GM20000 (cell line): ENCODE measurements at regions not wholly inside any gene's neighbourhood (a gene's known extent, or its start where the extent isn't known, plus 50 kb on each side); places are given as distances from the start of the nearest gene placed in this dataset.

Experiments used
- DNase-seq: peaks from one replicate; pipeline ENCODE4 v3.0.0; 2012; ENCODE audit warnings: low spot score
- TF ChIP-seq, protein P1 (sequence below): IDR thresholded peaks from 2 replicates; pipeline ENCODE4 v1.5.1; 2012; ENCODE audit warnings: mild to moderate bottlenecking, control low read depth; ENCODE audit errors: extremely low read depth, missing control alignments

GRCh38 chr5:156153602-156154001 is 173.4 kb upstream of the SGCD start:
- no peak for DNase-seq
- TF ChIP-seq, protein P1, sequence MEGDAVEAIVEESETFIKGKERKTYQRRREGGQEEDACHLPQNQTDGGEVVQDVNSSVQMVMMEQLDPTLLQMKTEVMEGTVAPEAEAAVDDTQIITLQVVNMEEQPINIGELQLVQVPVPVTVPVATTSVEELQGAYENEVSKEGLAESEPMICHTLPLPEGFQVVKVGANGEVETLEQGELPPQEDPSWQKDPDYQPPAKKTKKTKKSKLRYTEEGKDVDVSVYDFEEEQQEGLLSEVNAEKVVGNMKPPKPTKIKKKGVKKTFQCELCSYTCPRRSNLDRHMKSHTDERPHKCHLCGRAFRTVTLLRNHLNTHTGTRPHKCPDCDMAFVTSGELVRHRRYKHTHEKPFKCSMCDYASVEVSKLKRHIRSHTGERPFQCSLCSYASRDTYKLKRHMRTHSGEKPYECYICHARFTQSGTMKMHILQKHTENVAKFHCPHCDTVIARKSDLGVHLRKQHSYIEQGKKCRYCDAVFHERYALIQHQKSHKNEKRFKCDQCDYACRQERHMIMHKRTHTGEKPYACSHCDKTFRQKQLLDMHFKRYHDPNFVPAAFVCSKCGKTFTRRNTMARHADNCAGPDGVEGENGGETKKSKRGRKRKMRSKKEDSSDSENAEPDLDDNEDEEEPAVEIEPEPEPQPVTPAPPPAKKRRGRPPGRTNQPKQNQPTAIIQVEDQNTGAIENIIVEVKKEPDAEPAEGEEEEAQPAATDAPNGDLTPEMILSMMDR = no peak

DNA sequence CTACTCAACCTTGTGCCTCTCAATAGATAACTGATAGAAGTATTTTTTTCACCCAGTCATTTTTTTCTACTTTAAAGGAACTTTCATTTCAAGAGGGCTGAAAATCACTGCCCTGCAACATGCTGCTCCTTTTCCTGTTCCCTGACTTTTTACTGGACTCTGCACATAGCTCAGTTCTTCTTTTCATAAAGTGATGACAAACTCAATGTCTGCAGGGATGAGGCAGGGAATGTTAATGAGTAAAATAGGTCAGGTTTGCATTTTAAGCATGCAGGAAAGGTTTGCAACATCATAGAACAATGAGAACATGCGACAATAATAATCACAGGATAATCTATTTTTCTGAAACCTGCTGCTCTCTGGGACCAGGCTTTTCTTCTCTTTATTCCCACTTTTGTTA is 172.2 kb upstream of the SGCD start:
- TF ChIP-seq, protein P1 = no peak
- DNase-seq = no peak

DNA sequence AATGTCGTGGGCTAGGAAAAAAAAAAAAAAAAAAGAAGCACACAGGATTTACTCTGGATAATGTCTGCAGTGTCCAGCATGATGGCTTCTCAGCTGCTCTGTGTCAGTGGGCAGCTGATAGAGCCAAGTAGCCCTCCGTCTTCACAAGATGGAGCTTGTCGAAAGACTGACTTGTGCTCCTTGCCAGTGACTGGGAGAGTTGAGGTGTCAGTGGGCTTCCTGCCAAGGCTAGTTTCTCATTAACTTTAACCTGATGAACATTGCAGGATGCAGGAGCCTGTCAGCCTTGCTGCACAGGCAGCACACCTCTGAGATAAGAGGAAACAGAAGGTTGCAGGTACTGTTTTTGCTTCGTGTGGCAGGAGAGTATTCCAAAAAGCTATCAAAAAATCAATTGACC is 171.4 kb upstream of the SGCD start:
- DNase-seq = no peak
- TF ChIP-seq, protein P1 = no peak

DNA sequence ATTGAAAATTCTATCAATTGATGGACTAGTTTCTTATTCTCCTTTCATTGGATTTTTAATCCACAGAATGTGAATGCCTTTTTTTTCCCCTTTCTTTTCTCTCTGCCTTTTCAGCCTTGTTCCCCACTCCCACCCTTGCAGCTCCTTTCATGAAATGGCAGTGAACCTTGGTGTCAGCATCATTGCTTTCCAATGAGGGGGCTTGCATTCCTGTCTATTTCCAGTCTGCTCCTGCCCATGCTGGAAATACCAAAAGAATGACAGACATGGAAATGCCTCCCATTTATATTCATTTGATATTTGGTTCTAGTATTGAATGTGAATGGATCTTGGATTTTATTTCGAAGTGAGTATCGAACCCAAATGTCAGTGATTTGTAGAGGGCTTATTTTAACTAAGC is 162.7 kb upstream of the SGCD start:
- DNase-seq = no peak
- TF ChIP-seq, protein P1 = no peak

GRCh38 chr5:156169495-156169894 is 157.5 kb upstream of the SGCD start:
- TF ChIP-seq, protein P1 = no peak
- no peak for DNase-seq

DNA sequence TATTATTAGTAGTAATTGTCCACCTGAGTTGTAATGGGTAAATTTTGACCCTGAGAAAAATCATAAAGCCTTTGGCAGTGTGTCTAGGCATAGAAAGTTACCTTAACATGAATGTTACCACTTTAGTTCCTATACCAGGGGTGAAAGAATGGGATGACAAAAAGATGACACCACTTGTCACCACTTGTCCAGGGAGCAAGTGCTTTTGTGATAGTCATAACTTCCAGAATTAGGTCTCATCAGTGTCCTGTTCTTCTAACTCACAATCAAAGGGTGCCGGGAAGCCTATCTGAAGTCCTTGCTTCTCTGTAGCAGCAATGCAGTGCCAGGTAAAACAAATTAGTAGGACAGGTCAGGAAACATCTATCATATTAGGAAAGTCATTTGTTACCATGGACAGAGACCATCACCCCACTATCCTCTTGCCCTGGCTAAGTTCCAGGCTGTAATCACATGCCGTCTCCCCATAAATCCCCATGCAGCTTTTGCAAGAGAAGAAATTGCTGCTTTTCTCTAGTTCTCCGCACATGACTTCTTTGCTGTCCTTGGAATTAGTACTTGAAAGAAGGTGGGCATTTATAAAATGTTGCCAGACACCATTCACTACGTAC is 156.5 kb upstream of the SGCD start:
- TF ChIP-seq, protein P1 = no peak
- DNase-seq = no peak

DNA sequence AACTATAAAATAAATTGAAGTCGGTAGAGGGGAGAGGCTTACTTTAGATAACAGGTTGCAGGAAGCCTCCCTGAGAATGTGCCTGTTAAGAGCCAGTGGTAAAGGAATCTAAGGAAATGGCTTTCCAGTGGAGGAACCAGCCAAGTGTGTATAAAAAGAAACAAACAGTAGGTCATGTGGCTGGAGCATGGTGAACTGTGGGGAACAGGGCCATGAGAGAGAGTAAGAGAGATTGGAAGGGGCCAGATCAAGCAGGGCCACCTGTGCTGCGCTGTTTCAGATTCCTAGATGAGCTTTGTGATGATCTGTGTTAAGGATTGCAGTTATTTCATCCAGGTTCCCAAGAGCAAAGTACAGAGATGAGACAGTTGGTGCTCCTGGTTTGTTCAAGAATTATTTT is 152.7 kb upstream of the SGCD start:
- DNase-seq = no peak
- TF ChIP-seq, protein P1 = no peak

- TF ChIP-seq, protein P1 = no peak
- DNase-seq = no peak
Measured at GRCh38 chr5:156178117-156178516, 148.8 kb upstream of the SGCD start.
